RWPE1 (cell line): ENCODE measurements at regions not wholly inside any gene's neighbourhood (a gene's known extent, or its start where the extent isn't known, plus 50 kb on each side); places are given as distances from the start of the nearest gene placed in this dataset.

Source experiments
- CTCF ChIA-PET: fragments of 350-600 bp; sonication (Branson Sonifier 250); formaldehyde crosslinking; extraction: SDS; loops from one replicate; lab custom pipeline; 2021; lab: Yijun Ruan, JAX
- POLR2A ChIA-PET: fragments of 400-600 bp; formaldehyde crosslinking; extraction: SDS; loops from one replicate; lab custom pipeline; 2020; ENCODE audit warnings: antibody characterized with exemption; ENCODE audit not compliant: low non-redundant PET; lab: Yijun Ruan, JAX
- DNase-seq: peaks from one replicate; pipeline ENCODE4 v3.0.0; 2012; ENCODE audit warnings: low spot score
- H3K27ac ChIP-seq: fragments of 450-650 bp; 2 replicates; pipeline ENCODE4 v1.5.1; 2017
- CTCF ChIP-seq: fragments of 450-650 bp; conservative IDR thresholded peaks from 2 replicates; pipeline ENCODE4 v1.5.1; 2017; ENCODE audit warnings: low read depth, mild to moderate bottlenecking

DNA sequence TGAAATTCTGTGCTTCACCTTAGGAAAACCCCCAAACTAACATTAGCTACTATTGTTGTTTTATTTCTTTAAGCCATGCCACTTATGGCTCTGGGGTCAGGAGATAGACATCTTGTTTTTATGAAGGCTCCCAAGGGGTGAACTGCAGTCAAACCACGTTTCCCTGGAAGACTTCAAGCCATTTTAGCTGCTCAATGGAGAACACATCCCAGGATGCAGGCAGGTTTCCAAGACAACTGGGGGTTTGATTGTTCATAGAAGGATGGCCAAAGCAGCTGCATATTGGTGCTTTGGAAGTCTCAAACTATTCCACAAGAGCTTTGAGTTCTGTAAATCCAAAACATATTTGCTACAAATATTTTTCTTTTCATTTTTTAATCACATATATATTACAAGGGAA is 818.0 kb downstream of the MAFB start:
- H3K27ac ChIP-seq: no peak overlapping the region
- DNase-seq: no peak
- ChIA-PET CTCF (interaction anchor here (0.6 kb wide), 1 partner anchor 1029 kb away, joined by 3 read pairs; no protein-coding TSS in a partner anchor), POLR2A (no interaction called here)
- no peak for TF ChIP-seq CTCF

DNA sequence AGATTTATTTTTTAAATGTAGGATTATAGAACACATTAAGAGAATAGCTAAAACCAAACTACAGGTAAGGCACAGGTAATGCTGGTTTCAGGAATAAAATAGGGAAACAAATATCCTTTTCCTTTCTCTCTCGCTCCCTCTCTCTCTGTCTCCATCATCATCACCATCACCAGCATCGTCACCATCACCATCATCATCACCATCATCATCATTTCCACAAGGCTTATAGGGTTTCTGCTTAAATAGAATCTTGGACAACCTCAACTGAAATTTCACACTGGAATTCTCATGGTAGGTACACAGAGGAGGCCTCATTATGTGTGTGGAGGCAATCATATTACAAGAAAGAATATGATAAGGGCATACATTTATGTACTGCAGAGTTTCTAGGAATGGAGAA is 823.6 kb downstream of the MAFB start:
- ChIA-PET CTCF (interaction anchor here (0.7 kb wide), 1 partner anchor 16 kb away, joined by 3 read pairs; no protein-coding TSS in a partner anchor), POLR2A (no interaction called here)
- H3K27ac ChIP-seq: no peak overlapping the region
- TF ChIP-seq CTCF: no peak
- no peak for DNase-seq

GRCh38 chr20:39862470-39862891 is 826.6 kb downstream of the MAFB start:
- DNase-seq: no peak
- ChIA-PET CTCF (no interaction called here), POLR2A (no interaction called here)
- no peak for TF ChIP-seq CTCF
- no peak overlapping the region for H3K27ac ChIP-seq

GRCh38 chr20:39861381-39861780 is 827.7 kb downstream of the MAFB start:
- H3K27ac ChIP-seq: no peak overlapping the region
- TF ChIP-seq CTCF: no peak
- CTCF ChIA-PET: no interaction called here
- POLR2A ChIA-PET: no interaction called here
- no peak for DNase-seq

- TF ChIP-seq CTCF: no peak
Observed at GRCh38 chr20:39857835-39858234, 831.2 kb downstream of the MAFB start.

GRCh38 chr20:39857187-39857586 is 831.8 kb downstream of the MAFB start:
- no peak overlapping the region for H3K27ac ChIP-seq
- TF ChIP-seq CTCF: no peak
- POLR2A ChIA-PET: no interaction called here
- DNase-seq: no peak
- CTCF ChIA-PET: no interaction called here

More at GRCh38 chr20:39857835-39858234, 831.2 kb downstream of the MAFB start:
- H3K27ac ChIP-seq: no peak overlapping the region
- POLR2A ChIA-PET: no interaction called here
- CTCF ChIA-PET: no interaction called here
- no peak for DNase-seq
